HepG2 (cell line): ENCODE measurements at regions not wholly inside any gene's neighbourhood (a gene's known extent, or its start where the extent isn't known, plus 50 kb on each side); places are given as distances from the start of the nearest gene placed in this dataset.

ENCODE experiments used
- ATAC-seq: fragments of 200-7000 bp; cut with Tn5 transposase; 3 replicates; pipeline ENCODE4 v1.9.1; 2020; ENCODE audit warnings: mild to moderate bottlenecking, moderate library complexity
- BruUV-seq: library from RNA; stranded (reverse); fragments of 400-500 nt; replicated peaks from 2 replicates; lab custom pipeline; 2021; lab: Mats Ljungman, UMichigan
- CTCF ChIA-PET: fragments of 300-600 bp; formaldehyde crosslinking; extraction: SDS; loops from one replicate; lab custom pipeline; 2021; ENCODE audit warnings: low total read pairs, inconsistent platforms, low intra/inter-chr PET ratio; lab: Yijun Ruan, JAX
- POLR2A ChIA-PET: fragments of 350-600 bp; sonication (Branson Sonifier 250); formaldehyde crosslinking; loops from one replicate; lab custom pipeline; 2020; ENCODE audit warnings: antibody characterized with exemption, inconsistent platforms; lab: Yijun Ruan, JAX
- DNase-seq: peaks from one replicate; pipeline ENCODE4 v3.0.0-alpha.2; 2015; ENCODE audit warnings: low spot score
- FAIRE-seq: peaks from 3 replicates; lab custom pipeline; 2011; peaks lifted over from hg19 to GRCh38; lab: Jason Lieb, UNC
- H2AFZ ChIP-seq: one replicate; pipeline ENCODE4 v1.6.1; 2011; ENCODE audit warnings: low read length, inconsistent platforms
- H3K27ac ChIP-seq: fragments of 300-600 bp; 3 replicates; pipeline ENCODE4 v1.8.0; 2011; ENCODE audit warnings: mixed run types, mild to moderate bottlenecking, mixed read lengths, low read length, inconsistent platforms; ENCODE audit not compliant: insufficient read depth; ENCODE audit errors: extremely low read length
- H3K27me3 ChIP-seq, 2 experiments: fragments of 200-600 bp in 1 of 2; 2 replicates in 1 of 2; 3 replicates in 1 of 2; pipeline versions ENCODE4 v1.6.0 to v1.8.0; 2011; ENCODE audit warnings: low read length in 2 of 2, mild to moderate bottlenecking in 2 of 2, moderate library complexity in 2 of 2, inconsistent platforms in 1 of 2; ENCODE audit not compliant: insufficient read depth in 2 of 2, control insufficient read depth in 1 of 2
- H3K36me3 ChIP-seq, 2 experiments: fragments of 200-600 bp in 1 of 2; replicated peaks in 1 of 2; 2 replicates in 1 of 2; 3 replicates in 1 of 2; pipeline versions ENCODE4 v1.5.1 to v1.8.0; 2011; ENCODE audit warnings: low read length in 2 of 2, inconsistent platforms in 1 of 2; ENCODE audit not compliant: insufficient read depth in 2 of 2, control insufficient read depth in 1 of 2
- H3K4me1 ChIP-seq: 2 replicates; pipeline ENCODE4 v1.5.1; 2012; ENCODE audit warnings: low read length, inconsistent platforms; ENCODE audit not compliant: insufficient read depth
- H3K4me2 ChIP-seq: 2 replicates; pipeline ENCODE4 v1.6.0; 2011; ENCODE audit warnings: low read depth, low read length, inconsistent platforms
- H3K4me3 ChIP-seq, 3 experiments: fragments of 200-600 bp in 1 of 3; sonication (generic), shearing (Covaris generic) in 1 of 3; replicated peaks in 1 of 3; 2 replicates each; pipeline ENCODE4 v1.5.1; 2011 to 2016; ENCODE audit warnings: low read length in 3 of 3, inconsistent platforms in 2 of 3, low read depth in 2 of 3, mild to moderate bottlenecking in 2 of 3, control low read depth in 1 of 3, mixed read lengths in 1 of 3; ENCODE audit not compliant: insufficient read depth in 1 of 3
- H3K79me2 ChIP-seq: one replicate; pipeline ENCODE4 v1.6.1; 2011; ENCODE audit warnings: low read length, inconsistent platforms; ENCODE audit not compliant: insufficient read depth
- H3K9ac ChIP-seq: 2 replicates; pipeline ENCODE4 v1.6.0; 2011; ENCODE audit warnings: mild to moderate bottlenecking, low read depth, low read length, inconsistent platforms; ENCODE audit not compliant: insufficient read depth
- H3K9me3 ChIP-seq: 2 replicates; pipeline ENCODE4 v1.5.1; 2012; ENCODE audit warnings: mild to moderate bottlenecking, low read length
- H4K20me1 ChIP-seq: 2 replicates; pipeline ENCODE4 v1.6.0; 2011; ENCODE audit warnings: inconsistent platforms, mild to moderate bottlenecking, low read length, moderate library complexity; ENCODE audit not compliant: insufficient read depth
- JUN ChIP-seq: sonication (generic); formaldehyde crosslinking; IDR thresholded peaks from 2 replicates; pipeline ENCODE4 v1.4.0; 2020; ENCODE audit warnings: mild to moderate bottlenecking, missing genetic modification reagents
- SRSF9 ChIP-seq: fragments of 200-400 bp; formaldehyde crosslinking; IDR thresholded peaks from 2 replicates; pipeline ENCODE4 v1.6.1; 2018; ENCODE audit warnings: borderline replicate concordance, mild to moderate bottlenecking, low read depth, low read length; ENCODE audit not compliant: insufficient read depth, poor library complexity, severe bottlenecking
- ZNF326 ChIP-seq: sonication (generic); formaldehyde crosslinking; IDR thresholded peaks from 2 replicates; pipeline ENCODE4 v1.4.0; 2020; ENCODE audit warnings: missing genetic modification reagents, borderline replicate concordance
- WGBS: methylation state at CpG from one replicate; pipeline ENCODE4 v1.1.6; 2017; ENCODE audit warnings: low lambda C conversion rate; 5-methylcytosine and 5-hydroxymethylcytosine counted together
- in situ Hi-C: cut with HindIII; loops from 2 replicates; pipeline ENCODE4 v1.10.0; 2017; ENCODE audit warnings: low pct_unique_long_range_greater_than_20kb; ENCODE audit not compliant: extremely low pct_ligation_motif_present
- intact Hi-C: fragments of 100-400 bp; cut with micrococcal nuclease; formaldehyde crosslinking; loops from one replicate; pipeline ENCODE4 v1.10.0; 2022; ENCODE audit not compliant: unreplicated experiment
- TF ChIP-seq, protein P1 (sequence below): sonication (generic); formaldehyde crosslinking; IDR thresholded peaks from 2 replicates; pipeline ENCODE4 v1.4.0; 2020; ENCODE audit warnings: missing genetic modification reagents
- TF ChIP-seq, protein P2 (sequence below): sonication (generic); formaldehyde crosslinking; IDR thresholded peaks from 2 replicates; pipeline ENCODE4 v1.9.0; 2021; ENCODE audit warnings: mild to moderate bottlenecking, missing genetic modification reagents

- no peak for TF ChIP-seq ZNF326
- TF ChIP-seq, protein P1, sequence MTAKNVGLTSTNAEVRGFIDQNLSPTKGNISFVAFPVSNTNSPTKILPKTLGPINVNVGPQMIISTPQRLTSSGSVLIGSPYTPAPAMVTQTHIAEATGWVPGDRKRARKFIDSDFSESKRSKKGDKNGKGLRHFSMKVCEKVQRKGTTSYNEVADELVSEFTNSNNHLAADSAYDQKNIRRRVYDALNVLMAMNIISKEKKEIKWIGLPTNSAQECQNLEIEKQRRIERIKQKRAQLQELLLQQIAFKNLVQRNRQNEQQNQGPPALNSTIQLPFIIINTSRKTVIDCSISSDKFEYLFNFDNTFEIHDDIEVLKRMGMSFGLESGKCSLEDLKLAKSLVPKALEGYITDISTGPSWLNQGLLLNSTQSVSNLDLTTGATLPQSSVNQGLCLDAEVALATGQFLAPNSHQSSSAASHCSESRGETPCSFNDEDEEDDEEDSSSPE (CRISPR knock-in tag), result no peak
Measured at GRCh38 chr13:76225815-76226489, 589.8 kb downstream of the LMO7 start (continued).

- no TSS peak for BruUV-seq
- intact Hi-C loops, result no loop called here
Measured at GRCh38 chr13:76223999-76224398, 587.9 kb downstream of the LMO7 start.

More at GRCh38 chr13:76223999-76224398, 587.9 kb downstream of the LMO7 start:
- no peaks in the 10 kb centered on the region for H3K79me2 ChIP-seq
- WGBS, result 7% methylated on average over 5 of the region's 5 CpGs
- ChIA-PET POLR2A (no interaction called here), CTCF (no interaction called here)
- ATAC-seq (no peak), FAIRE-seq (no peak), DNase-seq (no peak)
- no peaks in the 10 kb centered on the region for H3K36me3 ChIP-seq
- no peak for TF ChIP-seq SRSF9
- no peak for TF ChIP-seq JUN (CRISPR knock-in tag)
- TF ChIP-seq, protein P2, sequence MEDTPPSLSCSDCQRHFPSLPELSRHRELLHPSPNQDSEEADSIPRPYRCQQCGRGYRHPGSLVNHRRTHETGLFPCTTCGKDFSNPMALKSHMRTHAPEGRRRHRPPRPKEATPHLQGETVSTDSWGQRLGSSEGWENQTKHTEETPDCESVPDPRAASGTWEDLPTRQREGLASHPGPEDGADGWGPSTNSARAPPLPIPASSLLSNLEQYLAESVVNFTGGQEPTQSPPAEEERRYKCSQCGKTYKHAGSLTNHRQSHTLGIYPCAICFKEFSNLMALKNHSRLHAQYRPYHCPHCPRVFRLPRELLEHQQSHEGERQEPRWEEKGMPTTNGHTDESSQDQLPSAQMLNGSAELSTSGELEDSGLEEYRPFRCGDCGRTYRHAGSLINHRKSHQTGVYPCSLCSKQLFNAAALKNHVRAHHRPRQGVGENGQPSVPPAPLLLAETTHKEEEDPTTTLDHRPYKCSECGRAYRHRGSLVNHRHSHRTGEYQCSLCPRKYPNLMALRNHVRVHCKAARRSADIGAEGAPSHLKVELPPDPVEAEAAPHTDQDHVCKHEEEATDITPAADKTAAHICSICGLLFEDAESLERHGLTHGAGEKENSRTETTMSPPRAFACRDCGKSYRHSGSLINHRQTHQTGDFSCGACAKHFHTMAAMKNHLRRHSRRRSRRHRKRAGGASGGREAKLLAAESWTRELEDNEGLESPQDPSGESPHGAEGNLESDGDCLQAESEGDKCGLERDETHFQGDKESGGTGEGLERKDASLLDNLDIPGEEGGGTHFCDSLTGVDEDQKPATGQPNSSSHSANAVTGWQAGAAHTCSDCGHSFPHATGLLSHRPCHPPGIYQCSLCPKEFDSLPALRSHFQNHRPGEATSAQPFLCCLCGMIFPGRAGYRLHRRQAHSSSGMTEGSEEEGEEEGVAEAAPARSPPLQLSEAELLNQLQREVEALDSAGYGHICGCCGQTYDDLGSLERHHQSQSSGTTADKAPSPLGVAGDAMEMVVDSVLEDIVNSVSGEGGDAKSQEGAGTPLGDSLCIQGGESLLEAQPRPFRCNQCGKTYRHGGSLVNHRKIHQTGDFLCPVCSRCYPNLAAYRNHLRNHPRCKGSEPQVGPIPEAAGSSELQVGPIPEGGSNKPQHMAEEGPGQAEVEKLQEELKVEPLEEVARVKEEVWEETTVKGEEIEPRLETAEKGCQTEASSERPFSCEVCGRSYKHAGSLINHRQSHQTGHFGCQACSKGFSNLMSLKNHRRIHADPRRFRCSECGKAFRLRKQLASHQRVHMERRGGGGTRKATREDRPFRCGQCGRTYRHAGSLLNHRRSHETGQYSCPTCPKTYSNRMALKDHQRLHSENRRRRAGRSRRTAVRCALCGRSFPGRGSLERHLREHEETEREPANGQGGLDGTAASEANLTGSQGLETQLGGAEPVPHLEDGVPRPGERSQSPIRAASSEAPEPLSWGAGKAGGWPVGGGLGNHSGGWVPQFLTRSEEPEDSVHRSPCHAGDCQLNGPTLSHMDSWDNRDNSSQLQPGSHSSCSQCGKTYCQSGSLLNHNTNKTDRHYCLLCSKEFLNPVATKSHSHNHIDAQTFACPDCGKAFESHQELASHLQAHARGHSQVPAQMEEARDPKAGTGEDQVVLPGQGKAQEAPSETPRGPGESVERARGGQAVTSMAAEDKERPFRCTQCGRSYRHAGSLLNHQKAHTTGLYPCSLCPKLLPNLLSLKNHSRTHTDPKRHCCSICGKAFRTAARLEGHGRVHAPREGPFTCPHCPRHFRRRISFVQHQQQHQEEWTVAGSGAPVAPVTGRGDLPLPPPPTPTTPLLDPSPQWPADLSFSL, result no peak
- no peak overlapping the region for H3K4me3 ChIP-seq
- no peak overlapping the region for H3K9ac ChIP-seq
- no peaks in the 10 kb centered on the region for H3K27me3 ChIP-seq
- in situ Hi-C loops, result no loop called here
- H3K4me2 ChIP-seq, result no peak overlapping the region
- H4K20me1 ChIP-seq, result no peaks in the 10 kb centered on the region
- no peaks in the 10 kb centered on the region for H3K4me1 ChIP-seq
- no peak overlapping the region for H2AFZ ChIP-seq
- H3K9me3 ChIP-seq, result no peaks in the 10 kb centered on the region
- H3K27ac ChIP-seq, result no peak overlapping the region
